ENCODE measurements at regions not wholly inside any gene's neighbourhood (a gene's known extent, or its start where the extent isn't known, plus 50 kb on each side); places are given as distances from the start of the nearest gene placed in this dataset.
A peak's percentile ranks its signal among the peaks of the same experiment; 100 is the strongest.

- intact Hi-C loops (cut with DNase I) = no loop called here
- no peak overlapping the region for H3K4me3 ChIP-seq
- no peak overlapping the region for H3K27ac ChIP-seq
- no peak for ATAC-seq
- H3K36me3 ChIP-seq (replicated peaks in 1 of 2; ENCODE audit: insufficient read depth in 1 of 2, low read depth in 2 of 2) = no peaks in the 10 kb centered on the region
- H3K27me3 ChIP-seq = no peaks in the 10 kb centered on the region
- TF ChIP-seq CTCF (IDR thresholded peaks at IDR 0.05) = no peak
- TF ChIP-seq POLR2A (IDR thresholded peaks at IDR 0.05) = no peak
- H3K9me3 ChIP-seq = no peaks in the 10 kb centered on the region
- 84 to 88% methylated on average over 9 of the region's 9 CpGs for WGBS, 2 donors
- peaks cover 15% of the 10 kb centered on the region for H3K4me1 ChIP-seq
- no peak for DNase-seq
These were observed 344.1 kb downstream of the UQCRFS1 start for GRCh38 chr19:28868836-28869235.

GRCh38 chr19:28867978-28868377 lies 345.0 kb downstream of the UQCRFS1 start:
- no peak overlapping the region for H3K4me3 ChIP-seq
- H3K9me3 ChIP-seq = no peaks in the 10 kb centered on the region
- 80 to 82% methylated on average over 4 of the region's 4 CpGs for WGBS, 2 donors
- H3K27ac ChIP-seq = no peak overlapping the region
- peaks cover 18% of the 10 kb centered on the region for H3K4me1 ChIP-seq
- intact Hi-C loops (cut with DNase I) = no loop called here
- no peaks in the 10 kb centered on the region for H3K36me3 ChIP-seq (replicated peaks in 1 of 2; ENCODE audit: insufficient read depth in 1 of 2, low read depth in 2 of 2)
- DNase-seq (no peak), ATAC-seq (no peak)
- H3K27me3 ChIP-seq = no peaks in the 10 kb centered on the region
- no peak for TF ChIP-seq CTCF (IDR thresholded peaks at IDR 0.05)
- no peak for TF ChIP-seq POLR2A (IDR thresholded peaks at IDR 0.05)

GRCh38 chr19:28864577-28865042 lies 348.3 kb downstream of the UQCRFS1 start:
- Histone ChIP-seq H3K27ac (no peak overlapping the region), H3K4me1 (peaks cover 18% of the 10 kb centered on the region), H3K9me3 (no peaks in the 10 kb centered on the region), H3K36me3 (replicated peaks in 1 of 2; ENCODE audit: insufficient read depth in 1 of 2, low read depth in 2 of 2) (no peaks in the 10 kb centered on the region), H3K4me3 (no peak overlapping the region), H3K27me3 (no peaks in the 10 kb centered on the region)
- ATAC-seq = peak; percentile 72
- DNase-seq = peak; percentile 74 to 87 (median 84)
- intact Hi-C loops (cut with DNase I) = no loop called here
- WGBS, 2 donors = 15 to 21% methylated on average over 9 of the region's 9 CpGs
- no peak for TF ChIP-seq POLR2A (IDR thresholded peaks at IDR 0.05)
- no peak for TF ChIP-seq CTCF (IDR thresholded peaks at IDR 0.05)

- ATAC-seq = no peak
- H3K4me3 ChIP-seq = no peak overlapping the region
- TF ChIP-seq POLR2A (IDR thresholded peaks at IDR 0.05) (no peak), CTCF (IDR thresholded peaks at IDR 0.05) (no peak)
- peaks cover 18% of the 10 kb centered on the region for H3K4me1 ChIP-seq
- H3K9me3 ChIP-seq = no peaks in the 10 kb centered on the region
- WGBS, 2 donors = 55 to 60% methylated on average over 7 to 8 of the region's 8 CpGs
- H3K27me3 ChIP-seq = no peaks in the 10 kb centered on the region
- intact Hi-C loops (cut with DNase I) = no loop called here
- H3K36me3 ChIP-seq (replicated peaks in 1 of 2; ENCODE audit: insufficient read depth in 1 of 2, low read depth in 2 of 2) = no peaks in the 10 kb centered on the region
- no peak overlapping the region for H3K27ac ChIP-seq
- DNase-seq = no peak
These were observed 348.9 kb downstream of the UQCRFS1 start for GRCh38 chr19:28864024-28864503.

GRCh38 chr19:28862238-28862637 lies 350.7 kb downstream of the UQCRFS1 start:
- Histone ChIP-seq H3K9me3 (no peaks in the 10 kb centered on the region), H3K27me3 (no peaks in the 10 kb centered on the region), H3K4me1 (peaks cover 18% of the 10 kb centered on the region), H3K36me3 (replicated peaks in 1 of 2; ENCODE audit: insufficient read depth in 1 of 2, low read depth in 2 of 2) (no peaks in the 10 kb centered on the region), H3K4me3 (no peak overlapping the region), H3K27ac (no peak overlapping the region)
- no peak for ATAC-seq
- intact Hi-C loops (cut with DNase I) = no loop called here
- DNase-seq = no peak
- WGBS, 2 donors = 50 to 51% methylated on average over 3 of the region's 3 CpGs
- TF ChIP-seq CTCF (IDR thresholded peaks at IDR 0.05) (no peak), POLR2A (IDR thresholded peaks at IDR 0.05) (no peak)
